Islet precursor cell (in vitro differentiated cells): ENCODE measurements at regions not wholly inside any gene's neighbourhood (a gene's known extent, or its start where the extent isn't known, plus 50 kb on each side); places are given as distances from the start of the nearest gene placed in this dataset.

Source experiments
- DNase-seq: peaks from one replicate; pipeline ENCODE4 v3.0.0-alpha.2; 2018

- DNase-seq, result no peak
Measured at GRCh38 chr3:30170681-30171438, 435.5 kb upstream of the TGFBR2 start.

GRCh38 chr3:30174357-30174756, 432.0 kb upstream of the TGFBR2 start:
- no peak for DNase-seq

GRCh38 chr3:30180310-30181177, 425.9 kb upstream of the TGFBR2 start:
- DNase-seq, result no peak

GRCh38 chr3:30181178-30181465, 425.3 kb upstream of the TGFBR2 start:
- no peak for DNase-seq

GRCh38 chr3:30181581-30181980, 424.8 kb upstream of the TGFBR2 start:
- DNase-seq, result no peak

GRCh38 chr3:30183421-30183820, 423.0 kb upstream of the TGFBR2 start:
- no peak for DNase-seq

- DNase-seq, result peak; percentile 67
Measured at GRCh38 chr3:30184091-30184810, 422.1 kb upstream of the TGFBR2 start.

GRCh38 chr3:30185872-30186271, 420.5 kb upstream of the TGFBR2 start:
- DNase-seq, result no peak

- DNase-seq, result no peak
Measured at GRCh38 chr3:30186741-30187219, 419.6 kb upstream of the TGFBR2 start.

- DNase-seq, result no peak
Measured at GRCh38 chr3:30187366-30187765, 419.0 kb upstream of the TGFBR2 start.

GRCh38 chr3:30188713-30189112, 417.7 kb upstream of the TGFBR2 start:
- DNase-seq, result peak; percentile 91

- DNase-seq, result no peak
Measured at GRCh38 chr3:30189900-30190299, 416.5 kb upstream of the TGFBR2 start.

GRCh38 chr3:30193625-30194044, 412.8 kb upstream of the TGFBR2 start:
- no peak for DNase-seq

- no peak for DNase-seq
Measured at GRCh38 chr3:30195352-30195751, 411.0 kb upstream of the TGFBR2 start.

GRCh38 chr3:30198162-30198561, 408.2 kb upstream of the TGFBR2 start:
- DNase-seq, result no peak

GRCh38 chr3:30199096-30199759, 407.2 kb upstream of the TGFBR2 start:
- DNase-seq, result peak; percentile 60

GRCh38 chr3:30199855-30200254, 406.5 kb upstream of the TGFBR2 start:
- DNase-seq, result no peak

GRCh38 chr3:30201715-30202114, 404.7 kb upstream of the TGFBR2 start:
- DNase-seq, result no peak

GRCh38 chr3:30203301-30203700, 403.1 kb upstream of the TGFBR2 start:
- DNase-seq, result no peak

GRCh38 chr3:30204126-30204525, 402.3 kb upstream of the TGFBR2 start:
- no peak for DNase-seq

- DNase-seq, result no peak
Measured at GRCh38 chr3:30206051-30206450, 400.4 kb upstream of the TGFBR2 start.

- no peak for DNase-seq
Measured at GRCh38 chr3:30221619-30222018, 384.8 kb upstream of the TGFBR2 start.

- no peak for DNase-seq
Measured at GRCh38 chr3:30222441-30222840, 384.0 kb upstream of the TGFBR2 start.
